Pancreas (tissue), 10 donors: ENCODE measurements at regions not wholly inside any gene's neighbourhood (a gene's known extent, or its start where the extent isn't known, plus 50 kb on each side); places are given as distances from the start of the nearest gene placed in this dataset.

ENCODE experiments used
- ATAC-seq, 4 donors: fragments of 200-7000 bp; cut with Tn5 transposase; one replicate each; pipeline versions ENCODE4 v1.8.0 to v1.9.1; 2020; ENCODE audit warnings: mild to moderate bottlenecking in 4 of 4, moderate library complexity in 4 of 4
- DNase-seq, 6 donors: peaks; one replicate each; pipeline ENCODE4 v3.0.0-alpha.2; 2020
- FAIRE-seq: peaks from 2 replicates; lab custom pipeline; 2012; peaks lifted over from hg19 to GRCh38; lab: Jason Lieb, UNC
- H3K27ac ChIP-seq, 4 donors: fragments of 200-600 bp; sonication (generic); 1 replicate in 3 of 4; 2 replicates in 1 of 4; pipeline versions ENCODE4 v1.5.0 to v1.8.0; 2020
- H3K27me3 ChIP-seq, 4 donors: fragments of 200-600 bp; one replicate each; pipeline ENCODE4 v1.8.0; 2021
- H3K36me3 ChIP-seq, 3 donors: fragments of 200-600 bp; sonication (generic) in 1 of 3; one replicate each; pipeline versions ENCODE4 v1.5.0 to v1.8.0; 2020 to 2021
- H3K4me1 ChIP-seq, 3 donors: fragments of 200-600 bp; one replicate each; pipeline ENCODE4 v1.8.0; 2021
- H3K4me3 ChIP-seq, 4 donors: fragments of 200-600 bp; sonication (generic) in 2 of 4; one replicate each; pipeline versions ENCODE4 v1.5.0 to v1.8.0; 2020 to 2021
- H3K9me3 ChIP-seq, 4 donors: fragments of 200-600 bp; one replicate each; pipeline ENCODE4 v1.8.0; 2021
- WGBS, 2 donors: extraction: QIAGEN DNeasy Blood & Tissue Kit; methylation state at CpG; one replicate each; pipeline ENCODE4 v1.1.7; 2013; 5-methylcytosine and 5-hydroxymethylcytosine counted together
- intact Hi-C, 3 donors: fragments of 100-400 bp; cut with DNase I; formaldehyde crosslinking; loops; one replicate each; pipeline versions ENCODE4 v1.11.1 to v1.14.2; 2022
- TF ChIP-seq, protein P1 (sequence below), 4 donors: fragments of 200-600 bp; sonication (generic) in 3 of 4; IDR thresholded peaks; one replicate each; pipeline versions ENCODE4 v1.5.0 to v1.8.0; 2021; ENCODE audit warnings: antibody characterized with exemption in 4 of 4
- donor health status: healthy with polysubstance abuse.
- donor health status: DM: no; HTN: no; CAD: no; lungs with moderate emphysema.
- donor health status: DM: no; HTN: no; CAD: no.
- donor health status: control.
- donor health status: control.
- donor health status: Bipolar disorder and iron deficiency.
- donor health status: DM: yes; HTN: yes; CAD: no.
- donor health status: DM: no; HTN: no; CAD: no.
- donor health status: DM: no; HTN: no; CAD: no.
- donor health status: DM: yes; HTN: yes; CAD: no.

DNA sequence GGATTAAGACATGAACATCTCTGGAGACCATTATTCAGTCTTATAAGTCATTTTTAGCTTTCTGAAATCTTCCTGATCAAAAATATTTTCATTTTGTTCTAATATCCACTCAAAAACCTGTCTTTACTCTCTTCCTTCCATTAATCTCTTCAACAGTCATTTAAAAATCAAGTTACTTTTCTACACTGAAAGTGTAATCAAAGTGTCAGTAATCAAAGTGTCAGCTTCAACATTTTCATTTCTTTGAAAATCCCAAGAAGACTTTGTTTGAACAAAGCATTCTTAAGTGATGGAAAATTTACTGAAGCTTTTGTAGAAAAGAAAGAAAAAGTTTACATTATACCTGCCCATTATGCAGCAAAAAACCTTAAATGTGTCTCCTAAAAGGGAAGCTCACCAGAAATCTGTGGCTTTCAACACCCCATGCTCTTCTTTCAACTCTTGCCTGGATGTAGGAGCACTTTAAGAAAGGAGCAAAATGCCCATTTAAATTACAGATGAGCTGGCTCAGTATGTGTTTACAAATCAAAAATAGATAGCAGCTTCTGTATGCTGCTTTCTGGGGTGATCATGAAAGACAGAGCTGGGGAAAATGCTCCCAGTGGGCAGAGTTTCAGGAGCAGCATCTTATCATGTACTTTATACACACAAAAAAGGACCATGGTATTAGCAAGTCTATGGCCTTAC lies 260.8 kb upstream of the NCAM2 start:
- Histone ChIP-seq H3K4me1 (no peaks in the 10 kb centered on the region), H3K27me3 (no peaks in the 10 kb centered on the region), H3K9me3 (no peaks in the 10 kb centered on the region), H3K27ac (no peak overlapping the region), H3K36me3 (no peaks in the 10 kb centered on the region), H3K4me3 (no peak overlapping the region)
- DNase-seq (no peak), FAIRE-seq (no peak), ATAC-seq (no peak)
- intact Hi-C loops = no loop called here
- TF ChIP-seq, protein P1, sequence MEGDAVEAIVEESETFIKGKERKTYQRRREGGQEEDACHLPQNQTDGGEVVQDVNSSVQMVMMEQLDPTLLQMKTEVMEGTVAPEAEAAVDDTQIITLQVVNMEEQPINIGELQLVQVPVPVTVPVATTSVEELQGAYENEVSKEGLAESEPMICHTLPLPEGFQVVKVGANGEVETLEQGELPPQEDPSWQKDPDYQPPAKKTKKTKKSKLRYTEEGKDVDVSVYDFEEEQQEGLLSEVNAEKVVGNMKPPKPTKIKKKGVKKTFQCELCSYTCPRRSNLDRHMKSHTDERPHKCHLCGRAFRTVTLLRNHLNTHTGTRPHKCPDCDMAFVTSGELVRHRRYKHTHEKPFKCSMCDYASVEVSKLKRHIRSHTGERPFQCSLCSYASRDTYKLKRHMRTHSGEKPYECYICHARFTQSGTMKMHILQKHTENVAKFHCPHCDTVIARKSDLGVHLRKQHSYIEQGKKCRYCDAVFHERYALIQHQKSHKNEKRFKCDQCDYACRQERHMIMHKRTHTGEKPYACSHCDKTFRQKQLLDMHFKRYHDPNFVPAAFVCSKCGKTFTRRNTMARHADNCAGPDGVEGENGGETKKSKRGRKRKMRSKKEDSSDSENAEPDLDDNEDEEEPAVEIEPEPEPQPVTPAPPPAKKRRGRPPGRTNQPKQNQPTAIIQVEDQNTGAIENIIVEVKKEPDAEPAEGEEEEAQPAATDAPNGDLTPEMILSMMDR (IDR thresholded peaks at IDR 0.05) = no peak

DNA sequence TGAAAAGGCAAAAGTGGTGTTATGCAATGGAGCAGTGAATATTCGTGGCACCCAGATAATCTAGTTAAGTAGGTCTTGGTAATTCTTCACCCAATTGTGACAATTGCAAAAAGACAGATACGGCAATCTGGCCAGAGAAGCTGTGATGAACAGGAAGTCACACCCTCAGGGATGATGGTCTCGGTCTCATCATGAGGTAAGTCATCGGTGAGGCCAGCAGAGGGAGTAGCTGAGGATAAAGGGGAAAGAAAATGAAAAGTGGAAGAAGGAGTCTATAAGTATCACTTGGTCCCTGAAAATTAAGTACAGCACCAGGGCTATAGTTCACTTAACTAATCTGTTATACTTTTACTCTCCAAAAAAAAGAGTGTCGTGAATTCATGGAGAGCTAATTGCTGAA lies 258.8 kb upstream of the NCAM2 start:
- intact Hi-C loops = no loop called here
- ATAC-seq (no peak), FAIRE-seq (no peak), DNase-seq (no peak)
- H3K4me1 ChIP-seq = no peaks in the 10 kb centered on the region
- WGBS, 2 donors = 62 to 75% methylated on average over 5 of the region's 5 CpGs
- no peak overlapping the region for H3K4me3 ChIP-seq
- H3K9me3 ChIP-seq = no peaks in the 10 kb centered on the region
- no peaks in the 10 kb centered on the region for H3K36me3 ChIP-seq
- TF ChIP-seq, protein P1 (IDR thresholded peaks at IDR 0.05) = no peak
- H3K27me3 ChIP-seq = no peaks in the 10 kb centered on the region
- H3K27ac ChIP-seq = no peak overlapping the region

GRCh38 chr21:20741445-20741844 lies 256.8 kb upstream of the NCAM2 start:
- Histone ChIP-seq H3K36me3 (no peaks in the 10 kb centered on the region), H3K27me3 (no peaks in the 10 kb centered on the region), H3K27ac (no peak overlapping the region), H3K9me3 (no peaks in the 10 kb centered on the region), H3K4me3 (no peak overlapping the region), H3K4me1 (no peaks in the 10 kb centered on the region)
- WGBS, 2 donors = 62 to 70% methylated on average over 6 of the region's 6 CpGs
- DNase-seq (no peak), ATAC-seq (no peak), FAIRE-seq (no peak)
- intact Hi-C loops = no loop called here
- TF ChIP-seq, protein P1 (IDR thresholded peaks at IDR 0.05) = no peak

DNA sequence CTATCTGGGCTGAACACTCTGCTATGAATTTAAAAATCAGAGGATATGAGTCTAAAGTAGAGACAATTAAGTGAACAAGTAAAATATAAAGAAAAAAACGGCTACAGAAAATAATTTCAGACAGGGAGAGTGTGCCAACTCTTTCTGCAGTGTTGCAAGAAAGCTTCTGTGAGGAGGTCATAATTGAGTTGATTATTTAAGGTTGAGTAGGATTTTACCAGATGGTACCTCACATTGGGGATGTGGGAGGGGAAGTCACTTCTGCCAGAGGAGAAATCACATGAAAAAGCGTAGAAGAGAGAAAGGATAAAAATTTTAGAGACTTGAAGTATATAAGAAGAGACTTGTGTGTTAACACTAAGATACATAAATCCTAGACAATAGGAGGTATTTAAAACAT lies 238.0 kb upstream of the NCAM2 start:
- Histone ChIP-seq H3K27ac (no peak overlapping the region), H3K4me1 (no peaks in the 10 kb centered on the region), H3K4me3 (no peak overlapping the region), H3K36me3 (no peaks in the 10 kb centered on the region), H3K9me3 (no peaks in the 10 kb centered on the region), H3K27me3 (no peaks in the 10 kb centered on the region)
- WGBS, 2 donors = 41 to 49% methylated on average over 2 of the region's 2 CpGs
- FAIRE-seq = no peak
- ATAC-seq = no peak
- TF ChIP-seq, protein P1 (IDR thresholded peaks at IDR 0.05) = no peak
- intact Hi-C loops = no loop called here
- no peak for DNase-seq

DNA sequence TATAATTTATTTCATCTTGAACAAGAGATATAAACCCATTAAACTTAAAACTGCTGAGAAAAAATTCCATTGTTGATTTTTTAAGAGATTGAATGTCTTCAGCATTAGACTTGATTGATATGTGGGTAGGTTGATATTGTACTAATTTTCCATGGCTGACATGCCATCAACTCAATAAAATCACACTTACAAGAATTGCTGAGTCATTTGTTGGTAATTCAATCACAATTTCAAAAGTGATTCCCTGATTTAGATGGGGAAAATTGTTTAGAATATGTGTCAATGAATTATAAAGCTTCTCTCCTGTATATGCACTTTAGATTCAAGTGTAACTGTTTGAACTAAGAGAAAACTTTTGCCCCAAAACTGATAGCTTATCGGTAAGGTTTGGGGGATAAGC lies 223.5 kb upstream of the NCAM2 start:
- DNase-seq = no peak
- no peak for ATAC-seq
- intact Hi-C loops = no loop called here
- TF ChIP-seq, protein P1 (IDR thresholded peaks at IDR 0.05) = no peak
- 86 to 98% methylated on average over 1 of the region's 1 CpG for WGBS, 2 donors
- FAIRE-seq = no peak
- Histone ChIP-seq H3K27ac (no peak overlapping the region), H3K27me3 (no peaks in the 10 kb centered on the region), H3K9me3 (no peaks in the 10 kb centered on the region), H3K36me3 (no peaks in the 10 kb centered on the region), H3K4me1 (no peaks in the 10 kb centered on the region), H3K4me3 (no peak overlapping the region)
